ENCODE measurements at regions not wholly inside any gene's neighbourhood (a gene's known extent, or its start where the extent isn't known, plus 50 kb on each side); places are given as distances from the start of the nearest gene placed in this dataset.

DNA sequence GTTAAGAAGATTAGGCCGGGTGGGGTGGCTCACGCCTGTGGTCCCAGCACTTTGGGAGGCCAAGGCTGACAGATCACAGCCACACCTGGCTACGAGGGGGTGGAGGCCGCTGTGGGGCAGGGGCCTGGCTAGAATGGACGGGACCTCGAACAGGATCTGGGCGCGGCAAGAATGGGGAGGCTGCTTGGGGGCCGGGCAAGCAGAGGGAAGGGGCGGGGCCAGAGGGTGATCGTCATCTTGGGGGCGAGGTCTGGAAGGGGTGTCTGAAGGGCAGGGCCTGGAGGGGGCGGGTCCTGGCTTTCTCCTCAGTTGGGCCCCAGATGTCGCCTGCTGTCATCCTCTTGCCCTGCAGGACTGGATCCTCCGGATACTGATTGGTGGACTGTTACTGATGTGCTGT is 57.3 kb upstream of the ENPEP start (continued):
- TF ChIP-seq ZNF211 (tag by site-specific recombination; IDR thresholded peaks at IDR 0.05; ENCODE audit: low read depth) = no peak
- no peak for TF ChIP-seq HOXA7 (CRISPR knock-in tag; IDR thresholded peaks at IDR 0.05; ENCODE audit: borderline replicate concordance)

GRCh38 chr4:110417136-110417535 is 58.8 kb upstream of the ENPEP start:
- no peak overlapping the region for H3K27ac ChIP-seq (ENCODE audit: extremely low read depth, low read depth, low read length)
- CTCF ChIA-PET = no interaction called here
- POLR2A ChIA-PET = no interaction called here
- H3K9me3 ChIP-seq (ENCODE audit: control insufficient read depth, insufficient read depth, low read depth, low read length) = no peaks in the 10 kb centered on the region
- TF ChIP-seq ZSCAN23 (tag by site-specific recombination; IDR thresholded peaks at IDR 0.05) (no peak), KLF16 (tag by site-specific recombination; IDR thresholded peaks at IDR 0.05) (no peak), ZNF600 (tag by site-specific recombination; IDR thresholded peaks at IDR 0.05) (no peak), ZNF133 (tag by site-specific recombination; IDR thresholded peaks at IDR 0.05) (no peak), ZFP37 (tag by site-specific recombination; IDR thresholded peaks at IDR 0.05) (no peak)
- H3K4me1 ChIP-seq (ENCODE audit: control insufficient read depth, insufficient read depth, low read length) = peaks cover 7% of the 10 kb centered on the region
- no peak overlapping the region for H3K4me3 ChIP-seq (ENCODE audit: low read depth, low read length)
- H3K36me3 ChIP-seq (ENCODE audit: control insufficient read depth in 2 of 2, insufficient read depth in 1 of 2, low read length in 2 of 2) = no peaks in the 10 kb centered on the region

DNA sequence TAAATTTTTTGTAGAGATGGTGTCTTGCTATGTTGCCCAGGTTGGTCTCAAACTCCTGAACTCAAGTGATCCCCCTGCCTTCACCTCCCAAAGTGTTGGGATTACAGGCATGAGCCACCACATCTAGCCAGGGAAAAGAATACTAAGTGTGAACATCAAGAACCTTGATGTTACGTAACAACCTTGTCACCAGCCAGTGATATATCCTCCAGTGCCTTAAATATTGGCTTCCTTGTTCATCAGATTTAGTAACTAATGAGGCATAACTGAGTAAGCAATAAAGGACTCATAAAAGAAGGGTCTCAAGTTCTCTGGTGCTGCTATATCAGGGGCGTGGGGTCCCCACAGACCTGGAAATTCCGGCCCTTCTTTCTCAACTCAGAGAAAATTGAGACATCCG is 60.5 kb upstream of the ENPEP start:
- Histone ChIP-seq H3K4me1 (ENCODE audit: control insufficient read depth, insufficient read depth, low read length) (peaks cover 7% of the 10 kb centered on the region), H3K27ac (ENCODE audit: extremely low read depth, low read depth, low read length) (no peak overlapping the region), H3K9me3 (ENCODE audit: control insufficient read depth, insufficient read depth, low read depth, low read length) (no peaks in the 10 kb centered on the region), H3K4me3 (ENCODE audit: low read depth, low read length) (no peak overlapping the region), H3K36me3 (ENCODE audit: control insufficient read depth in 2 of 2, insufficient read depth in 1 of 2, low read length in 2 of 2) (no peaks in the 10 kb centered on the region)
- TF ChIP-seq, protein P1, sequence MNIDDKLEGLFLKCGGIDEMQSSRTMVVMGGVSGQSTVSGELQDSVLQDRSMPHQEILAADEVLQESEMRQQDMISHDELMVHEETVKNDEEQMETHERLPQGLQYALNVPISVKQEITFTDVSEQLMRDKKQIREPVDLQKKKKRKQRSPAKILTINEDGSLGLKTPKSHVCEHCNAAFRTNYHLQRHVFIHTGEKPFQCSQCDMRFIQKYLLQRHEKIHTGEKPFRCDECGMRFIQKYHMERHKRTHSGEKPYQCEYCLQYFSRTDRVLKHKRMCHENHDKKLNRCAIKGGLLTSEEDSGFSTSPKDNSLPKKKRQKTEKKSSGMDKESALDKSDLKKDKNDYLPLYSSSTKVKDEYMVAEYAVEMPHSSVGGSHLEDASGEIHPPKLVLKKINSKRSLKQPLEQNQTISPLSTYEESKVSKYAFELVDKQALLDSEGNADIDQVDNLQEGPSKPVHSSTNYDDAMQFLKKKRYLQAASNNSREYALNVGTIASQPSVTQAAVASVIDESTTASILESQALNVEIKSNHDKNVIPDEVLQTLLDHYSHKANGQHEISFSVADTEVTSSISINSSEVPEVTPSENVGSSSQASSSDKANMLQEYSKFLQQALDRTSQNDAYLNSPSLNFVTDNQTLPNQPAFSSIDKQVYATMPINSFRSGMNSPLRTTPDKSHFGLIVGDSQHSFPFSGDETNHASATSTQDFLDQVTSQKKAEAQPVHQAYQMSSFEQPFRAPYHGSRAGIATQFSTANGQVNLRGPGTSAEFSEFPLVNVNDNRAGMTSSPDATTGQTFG (tag by site-specific recombination; IDR thresholded peaks at IDR 0.05; ENCODE audit: borderline replicate concordance) = no peak
- TF ChIP-seq TRIM28 (IDR thresholded peaks at IDR 0.05; ENCODE audit: borderline replicate concordance, low read length) (no peak), ZNF398 (tag by site-specific recombination; IDR thresholded peaks at IDR 0.05) (no peak), ZNF707 (tag by site-specific recombination; IDR thresholded peaks at IDR 0.05) (no peak), ZNF791 (tag by site-specific recombination; IDR thresholded peaks at IDR 0.05) (no peak), MYNN (tag by site-specific recombination; IDR thresholded peaks at IDR 0.05; ENCODE audit: borderline replicate concordance) (no peak)
- ChIA-PET CTCF (no interaction called here), POLR2A (no interaction called here)

- H3K4me1 ChIP-seq (ENCODE audit: control insufficient read depth, insufficient read depth, low read length) = peaks cover 7% of the 10 kb centered on the region
- POLR2A ChIA-PET = no interaction called here
- H3K36me3 ChIP-seq (ENCODE audit: control insufficient read depth in 2 of 2, insufficient read depth in 1 of 2, low read length in 2 of 2) = no peaks in the 10 kb centered on the region
- H3K9me3 ChIP-seq (ENCODE audit: control insufficient read depth, insufficient read depth, low read depth, low read length) = no peaks in the 10 kb centered on the region
- H3K27ac ChIP-seq (ENCODE audit: extremely low read depth, low read depth, low read length) = no peak overlapping the region
- TF ChIP-seq ZFP69B (tag by site-specific recombination; IDR thresholded peaks at IDR 0.05) (no peak), KLF7 (tag by site-specific recombination; IDR thresholded peaks at IDR 0.05; ENCODE audit: borderline replicate concordance) (no peak), KLF16 (tag by site-specific recombination; IDR thresholded peaks at IDR 0.05) (no peak), ZNF529 (tag by site-specific recombination; IDR thresholded peaks at IDR 0.05; ENCODE audit: insufficient replicate concordance) (no peak), ZNF214 (tag by site-specific recombination; IDR thresholded peaks at IDR 0.05; ENCODE audit: borderline replicate concordance) (no peak), ZNF571 (tag by site-specific recombination; IDR thresholded peaks at IDR 0.05) (no peak), GLIS1 (tag by site-specific recombination; IDR thresholded peaks at IDR 0.05) (no peak)
- TF ChIP-seq, protein P2, sequence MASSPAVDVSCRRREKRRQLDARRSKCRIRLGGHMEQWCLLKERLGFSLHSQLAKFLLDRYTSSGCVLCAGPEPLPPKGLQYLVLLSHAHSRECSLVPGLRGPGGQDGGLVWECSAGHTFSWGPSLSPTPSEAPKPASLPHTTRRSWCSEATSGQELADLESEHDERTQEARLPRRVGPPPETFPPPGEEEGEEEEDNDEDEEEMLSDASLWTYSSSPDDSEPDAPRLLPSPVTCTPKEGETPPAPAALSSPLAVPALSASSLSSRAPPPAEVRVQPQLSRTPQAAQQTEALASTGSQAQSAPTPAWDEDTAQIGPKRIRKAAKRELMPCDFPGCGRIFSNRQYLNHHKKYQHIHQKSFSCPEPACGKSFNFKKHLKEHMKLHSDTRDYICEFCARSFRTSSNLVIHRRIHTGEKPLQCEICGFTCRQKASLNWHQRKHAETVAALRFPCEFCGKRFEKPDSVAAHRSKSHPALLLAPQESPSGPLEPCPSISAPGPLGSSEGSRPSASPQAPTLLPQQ (tag by site-specific recombination; IDR thresholded peaks at IDR 0.05) = no peak
- CTCF ChIA-PET = no interaction called here
- no peak overlapping the region for H3K4me3 ChIP-seq (ENCODE audit: low read depth, low read length)
Observed at GRCh38 chr4:110415041-110415440, 60.9 kb upstream of the ENPEP start.
